ENCODE measurements at regions not wholly inside any gene's neighbourhood (a gene's known extent, or its start where the extent isn't known, plus 50 kb on each side); places are given as distances from the start of the nearest gene placed in this dataset.

DNA sequence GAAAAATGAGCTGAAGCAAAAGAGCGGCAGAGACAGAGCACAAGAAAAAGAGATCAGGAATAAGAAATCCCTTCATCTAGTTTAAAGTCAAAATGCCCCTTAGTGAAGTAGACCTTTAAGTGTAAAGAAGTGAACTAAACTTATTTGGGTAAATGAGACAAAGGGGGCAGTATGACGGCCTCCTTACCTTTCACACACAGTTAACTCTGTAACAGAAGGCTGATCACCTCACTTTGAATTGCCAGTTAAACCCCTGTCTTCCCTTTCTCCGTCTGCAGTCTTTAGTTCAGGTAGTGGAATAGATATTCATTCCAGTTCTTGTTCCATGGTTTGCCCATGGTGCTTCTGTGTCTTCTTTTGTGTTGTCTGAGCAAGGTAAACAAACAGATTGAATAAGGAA, 1029.8 kb downstream of the DIAPH3 start:
- Mint-ChIP-seq H3K27ac (no peak overlapping the region; the same call in 1 of the 2 replicates), H3K4me1 (peaks cover 11% of the 10 kb centered on the region; the same call in 2 of the 3 replicates), H3K9me3 (peaks cover 2% of the 10 kb centered on the region; the same call in 1 of the 3 replicates), H3K27me3 (ENCODE audit: insufficient read depth, low read depth, poor library complexity) (peaks cover 3% of the 10 kb centered on the region), H3K36me3 (ENCODE audit: low read depth) (no peaks in the 10 kb centered on the region), H3K4me3 (no peak overlapping the region)
- no peaks in the 10 kb centered on the region for H3F3A ChIP-seq (replicated peaks; ENCODE audit: low read depth)
- H3K4me3 ChIP-seq = no peak overlapping the region
- no peak overlapping the region for H3K27ac ChIP-seq (ENCODE audit: low read depth)
- no peak for TF ChIP-seq EZH2 (IDR thresholded peaks at IDR 0.05; ENCODE audit: low read depth, unreplicated experiment)
- TF ChIP-seq, protein P1, sequence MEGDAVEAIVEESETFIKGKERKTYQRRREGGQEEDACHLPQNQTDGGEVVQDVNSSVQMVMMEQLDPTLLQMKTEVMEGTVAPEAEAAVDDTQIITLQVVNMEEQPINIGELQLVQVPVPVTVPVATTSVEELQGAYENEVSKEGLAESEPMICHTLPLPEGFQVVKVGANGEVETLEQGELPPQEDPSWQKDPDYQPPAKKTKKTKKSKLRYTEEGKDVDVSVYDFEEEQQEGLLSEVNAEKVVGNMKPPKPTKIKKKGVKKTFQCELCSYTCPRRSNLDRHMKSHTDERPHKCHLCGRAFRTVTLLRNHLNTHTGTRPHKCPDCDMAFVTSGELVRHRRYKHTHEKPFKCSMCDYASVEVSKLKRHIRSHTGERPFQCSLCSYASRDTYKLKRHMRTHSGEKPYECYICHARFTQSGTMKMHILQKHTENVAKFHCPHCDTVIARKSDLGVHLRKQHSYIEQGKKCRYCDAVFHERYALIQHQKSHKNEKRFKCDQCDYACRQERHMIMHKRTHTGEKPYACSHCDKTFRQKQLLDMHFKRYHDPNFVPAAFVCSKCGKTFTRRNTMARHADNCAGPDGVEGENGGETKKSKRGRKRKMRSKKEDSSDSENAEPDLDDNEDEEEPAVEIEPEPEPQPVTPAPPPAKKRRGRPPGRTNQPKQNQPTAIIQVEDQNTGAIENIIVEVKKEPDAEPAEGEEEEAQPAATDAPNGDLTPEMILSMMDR (conservative IDR thresholded peaks at IDR 0.05; ENCODE audit: low read depth in 2 of 2) = peak; percentile 21 to 25; a peak in 2 of 4 replicates
- peak overlapping the region; percentile 35 for H2AFZ ChIP-seq
- H3K79me2 ChIP-seq (replicated peaks; ENCODE audit: insufficient read depth) = no peaks in the 10 kb centered on the region
- no peaks in the 10 kb centered on the region for H4K20me1 ChIP-seq (replicated peaks; ENCODE audit: insufficient read depth)
- no peaks in the 10 kb centered on the region for H3K36me3 ChIP-seq (ENCODE audit: insufficient read depth)
- H3K4me2 ChIP-seq = no peak overlapping the region
- H3K4me1 ChIP-seq (ENCODE audit: insufficient read depth) = no peaks in the 10 kb centered on the region
- peak; percentile 40 for DNase-seq (ENCODE audit: low spot score)
- peak; percentile 66 for ATAC-seq
- H3K27me3 ChIP-seq (ENCODE audit: insufficient read depth) = no peaks in the 10 kb centered on the region
- no peaks in the 10 kb centered on the region; the same call in 1 of the 2 replicates for H3K9me2 ChIP-seq (ENCODE audit: insufficient read depth)

DNA sequence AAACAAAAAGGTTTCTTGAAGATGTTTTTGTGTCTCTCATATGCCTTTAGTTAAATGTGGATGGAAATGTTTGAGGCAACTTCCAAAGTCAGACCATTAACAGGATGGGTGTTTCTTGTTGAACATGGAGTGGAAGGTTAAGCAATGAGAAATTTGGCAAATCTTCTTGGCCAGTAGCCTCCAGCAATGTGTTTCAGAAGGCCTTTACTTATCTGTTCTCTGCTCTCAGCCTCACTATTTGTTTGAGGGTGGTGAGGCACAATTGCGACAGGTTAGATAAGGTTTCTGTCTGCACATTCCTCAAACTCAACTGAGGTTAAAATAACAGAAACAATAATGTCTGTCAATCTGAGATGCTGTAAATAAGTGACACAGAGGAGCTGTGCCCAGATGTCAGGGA, 1019.0 kb downstream of the DIAPH3 start:
- Mint-ChIP-seq H3K36me3 (ENCODE audit: low read depth) (no peaks in the 10 kb centered on the region), H3K27ac (no peak overlapping the region), H3K4me3 (no peak overlapping the region), H3K27me3 (ENCODE audit: insufficient read depth, low read depth, poor library complexity) (peaks cover 1% of the 10 kb centered on the region), H3K4me1 (no peaks in the 10 kb centered on the region), H3K9me3 (no peaks in the 10 kb centered on the region)
- H3F3A ChIP-seq (replicated peaks; ENCODE audit: low read depth) = no peaks in the 10 kb centered on the region
- H4K20me1 ChIP-seq (replicated peaks; ENCODE audit: insufficient read depth) = no peaks in the 10 kb centered on the region
- DNase-seq (ENCODE audit: low spot score) (no peak), ATAC-seq (no peak)
- H3K27me3 ChIP-seq (ENCODE audit: insufficient read depth) = no peaks in the 10 kb centered on the region
- H3K79me2 ChIP-seq (replicated peaks; ENCODE audit: insufficient read depth) = no peaks in the 10 kb centered on the region
- H3K36me3 ChIP-seq (ENCODE audit: insufficient read depth) = no peaks in the 10 kb centered on the region
- no peak overlapping the region for H3K4me3 ChIP-seq
- H3K9me2 ChIP-seq (ENCODE audit: insufficient read depth) = no peaks in the 10 kb centered on the region
- H3K4me2 ChIP-seq = no peak overlapping the region
- no peak overlapping the region for H2AFZ ChIP-seq
- H3K4me1 ChIP-seq (ENCODE audit: insufficient read depth) = no peaks in the 10 kb centered on the region
- no peak overlapping the region for H3K27ac ChIP-seq (ENCODE audit: low read depth)
- TF ChIP-seq STAT1 (IDR thresholded peaks at IDR 0.05; ENCODE audit: unreplicated experiment) (no peak), ZNF331 (CRISPR knock-in tag; IDR thresholded peaks at IDR 0.05; ENCODE audit: low read depth) (no peak), POLR2AphosphoS5 (IDR thresholded peaks at IDR 0.05; ENCODE audit: low read depth) (no peak), EZH2phosphoT487 (IDR thresholded peaks at IDR 0.05; ENCODE audit: unreplicated experiment) (no peak), ZNF114 (CRISPR knock-in tag; IDR thresholded peaks at IDR 0.05) (no peak)
- TF ChIP-seq, protein P1 (conservative IDR thresholded peaks at IDR 0.05; ENCODE audit: low read depth in 2 of 2) = no peak
- TF ChIP-seq, protein P2, sequence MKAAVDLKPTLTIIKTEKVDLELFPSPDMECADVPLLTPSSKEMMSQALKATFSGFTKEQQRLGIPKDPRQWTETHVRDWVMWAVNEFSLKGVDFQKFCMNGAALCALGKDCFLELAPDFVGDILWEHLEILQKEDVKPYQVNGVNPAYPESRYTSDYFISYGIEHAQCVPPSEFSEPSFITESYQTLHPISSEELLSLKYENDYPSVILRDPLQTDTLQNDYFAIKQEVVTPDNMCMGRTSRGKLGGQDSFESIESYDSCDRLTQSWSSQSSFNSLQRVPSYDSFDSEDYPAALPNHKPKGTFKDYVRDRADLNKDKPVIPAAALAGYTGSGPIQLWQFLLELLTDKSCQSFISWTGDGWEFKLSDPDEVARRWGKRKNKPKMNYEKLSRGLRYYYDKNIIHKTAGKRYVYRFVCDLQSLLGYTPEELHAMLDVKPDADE (IDR thresholded peaks at IDR 0.05) = no peak
- TF ChIP-seq, protein P3, sequence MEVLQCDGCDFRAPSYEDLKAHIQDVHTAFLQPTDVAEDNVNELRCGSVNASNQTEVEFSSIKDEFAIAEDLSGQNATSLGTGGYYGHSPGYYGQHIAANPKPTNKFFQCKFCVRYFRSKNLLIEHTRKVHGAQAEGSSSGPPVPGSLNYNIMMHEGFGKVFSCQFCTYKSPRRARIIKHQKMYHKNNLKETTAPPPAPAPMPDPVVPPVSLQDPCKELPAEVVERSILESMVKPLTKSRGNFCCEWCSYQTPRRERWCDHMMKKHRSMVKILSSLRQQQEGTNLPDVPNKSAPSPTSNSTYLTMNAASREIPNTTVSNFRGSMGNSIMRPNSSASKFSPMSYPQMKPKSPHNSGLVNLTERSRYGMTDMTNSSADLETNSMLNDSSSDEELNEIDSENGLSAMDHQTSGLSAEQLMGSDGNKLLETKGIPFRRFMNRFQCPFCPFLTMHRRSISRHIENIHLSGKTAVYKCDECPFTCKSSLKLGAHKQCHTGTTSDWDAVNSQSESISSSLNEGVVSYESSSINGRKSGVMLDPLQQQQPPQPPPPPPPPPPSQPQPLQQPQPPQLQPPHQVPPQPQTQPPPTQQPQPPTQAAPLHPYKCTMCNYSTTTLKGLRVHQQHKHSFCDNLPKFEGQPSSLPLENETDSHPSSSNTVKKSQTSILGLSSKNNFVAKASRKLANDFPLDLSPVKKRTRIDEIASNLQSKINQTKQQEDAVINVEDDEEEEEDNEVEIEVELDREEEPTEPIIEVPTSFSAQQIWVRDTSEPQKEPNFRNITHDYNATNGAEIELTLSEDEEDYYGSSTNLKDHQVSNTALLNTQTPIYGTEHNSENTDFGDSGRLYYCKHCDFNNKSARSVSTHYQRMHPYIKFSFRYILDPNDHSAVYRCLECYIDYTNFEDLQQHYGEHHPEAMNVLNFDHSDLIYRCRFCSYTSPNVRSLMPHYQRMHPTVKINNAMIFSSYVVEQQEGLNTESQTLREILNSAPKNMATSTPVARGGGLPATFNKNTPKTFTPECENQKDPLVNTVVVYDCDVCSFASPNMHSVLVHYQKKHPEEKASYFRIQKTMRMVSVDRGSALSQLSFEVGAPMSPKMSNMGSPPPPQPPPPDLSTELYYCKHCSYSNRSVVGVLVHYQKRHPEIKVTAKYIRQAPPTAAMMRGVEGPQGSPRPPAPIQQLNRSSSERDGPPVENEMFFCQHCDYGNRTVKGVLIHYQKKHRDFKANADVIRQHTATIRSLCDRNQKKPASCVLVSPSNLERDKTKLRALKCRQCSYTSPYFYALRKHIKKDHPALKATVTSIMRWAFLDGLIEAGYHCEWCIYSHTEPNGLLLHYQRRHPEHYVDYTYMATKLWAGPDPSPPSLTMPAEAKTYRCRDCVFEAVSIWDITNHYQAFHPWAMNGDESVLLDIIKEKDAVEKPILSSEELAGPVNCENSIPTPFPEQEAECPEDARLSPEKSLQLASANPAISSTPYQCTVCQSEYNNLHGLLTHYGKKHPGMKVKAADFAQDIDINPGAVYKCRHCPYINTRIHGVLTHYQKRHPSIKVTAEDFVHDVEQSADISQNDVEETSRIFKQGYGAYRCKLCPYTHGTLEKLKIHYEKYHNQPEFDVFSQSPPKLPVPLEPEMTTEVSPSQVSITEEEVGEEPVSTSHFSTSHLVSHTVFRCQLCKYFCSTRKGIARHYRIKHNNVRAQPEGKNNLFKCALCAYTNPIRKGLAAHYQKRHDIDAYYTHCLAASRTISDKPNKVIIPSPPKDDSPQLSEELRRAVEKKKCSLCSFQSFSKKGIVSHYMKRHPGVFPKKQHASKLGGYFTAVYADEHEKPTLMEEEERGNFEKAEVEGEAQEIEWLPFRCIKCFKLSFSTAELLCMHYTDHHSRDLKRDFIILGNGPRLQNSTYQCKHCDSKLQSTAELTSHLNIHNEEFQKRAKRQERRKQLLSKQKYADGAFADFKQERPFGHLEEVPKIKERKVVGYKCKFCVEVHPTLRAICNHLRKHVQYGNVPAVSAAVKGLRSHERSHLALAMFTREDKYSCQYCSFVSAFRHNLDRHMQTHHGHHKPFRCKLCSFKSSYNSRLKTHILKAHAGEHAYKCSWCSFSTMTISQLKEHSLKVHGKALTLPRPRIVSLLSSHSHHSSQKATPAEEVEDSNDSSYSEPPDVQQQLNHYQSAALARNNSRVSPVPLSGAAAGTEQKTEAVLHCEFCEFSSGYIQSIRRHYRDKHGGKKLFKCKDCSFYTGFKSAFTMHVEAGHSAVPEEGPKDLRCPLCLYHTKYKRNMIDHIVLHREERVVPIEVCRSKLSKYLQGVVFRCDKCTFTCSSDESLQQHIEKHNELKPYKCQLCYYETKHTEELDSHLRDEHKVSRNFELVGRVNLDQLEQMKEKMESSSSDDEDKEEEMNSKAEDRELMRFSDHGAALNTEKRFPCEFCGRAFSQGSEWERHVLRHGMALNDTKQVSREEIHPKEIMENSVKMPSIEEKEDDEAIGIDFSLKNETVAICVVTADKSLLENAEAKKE (CRISPR knock-in tag; IDR thresholded peaks at IDR 0.05) = no peak

All from GM23338 (cell line).